ENCODE measurements at regions not wholly inside any gene's neighbourhood (a gene's known extent, or its start where the extent isn't known, plus 50 kb on each side); places are given as distances from the start of the nearest gene placed in this dataset.

DNA sequence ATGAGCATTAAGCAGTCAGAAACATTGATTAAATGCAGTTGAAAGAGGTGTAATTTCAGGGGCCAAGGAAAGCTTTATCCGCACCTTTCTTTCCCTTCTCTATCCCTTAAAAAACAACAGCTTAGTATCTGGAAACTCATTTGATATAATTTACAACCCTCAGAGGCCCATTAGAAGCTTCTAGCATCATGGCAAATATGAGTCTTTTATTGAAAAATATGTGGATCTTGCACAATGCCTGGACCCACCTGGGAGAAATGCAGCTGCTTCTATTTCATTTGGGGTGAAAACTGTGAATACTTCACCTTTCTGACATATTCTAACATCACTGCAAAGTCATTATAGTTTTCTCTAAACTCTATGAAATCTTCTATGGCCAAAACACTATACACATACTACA, 492.2 kb upstream of the PSMD7 start:
- Histone ChIP-seq H3K4me3 (ENCODE audit: low read depth, low read length) (no peak overlapping the region), H3K4me1 (no peaks in the 10 kb centered on the region), H3K27me3 (no peaks in the 10 kb centered on the region), H3K9me3 (no peaks in the 10 kb centered on the region), H3K36me3 (no peaks in the 10 kb centered on the region)
- no peak for DNase-seq
- TF ChIP-seq, protein P1, sequence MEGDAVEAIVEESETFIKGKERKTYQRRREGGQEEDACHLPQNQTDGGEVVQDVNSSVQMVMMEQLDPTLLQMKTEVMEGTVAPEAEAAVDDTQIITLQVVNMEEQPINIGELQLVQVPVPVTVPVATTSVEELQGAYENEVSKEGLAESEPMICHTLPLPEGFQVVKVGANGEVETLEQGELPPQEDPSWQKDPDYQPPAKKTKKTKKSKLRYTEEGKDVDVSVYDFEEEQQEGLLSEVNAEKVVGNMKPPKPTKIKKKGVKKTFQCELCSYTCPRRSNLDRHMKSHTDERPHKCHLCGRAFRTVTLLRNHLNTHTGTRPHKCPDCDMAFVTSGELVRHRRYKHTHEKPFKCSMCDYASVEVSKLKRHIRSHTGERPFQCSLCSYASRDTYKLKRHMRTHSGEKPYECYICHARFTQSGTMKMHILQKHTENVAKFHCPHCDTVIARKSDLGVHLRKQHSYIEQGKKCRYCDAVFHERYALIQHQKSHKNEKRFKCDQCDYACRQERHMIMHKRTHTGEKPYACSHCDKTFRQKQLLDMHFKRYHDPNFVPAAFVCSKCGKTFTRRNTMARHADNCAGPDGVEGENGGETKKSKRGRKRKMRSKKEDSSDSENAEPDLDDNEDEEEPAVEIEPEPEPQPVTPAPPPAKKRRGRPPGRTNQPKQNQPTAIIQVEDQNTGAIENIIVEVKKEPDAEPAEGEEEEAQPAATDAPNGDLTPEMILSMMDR (IDR thresholded peaks at IDR 0.05; ENCODE audit: low read depth, low read length), result no peak

DNA sequence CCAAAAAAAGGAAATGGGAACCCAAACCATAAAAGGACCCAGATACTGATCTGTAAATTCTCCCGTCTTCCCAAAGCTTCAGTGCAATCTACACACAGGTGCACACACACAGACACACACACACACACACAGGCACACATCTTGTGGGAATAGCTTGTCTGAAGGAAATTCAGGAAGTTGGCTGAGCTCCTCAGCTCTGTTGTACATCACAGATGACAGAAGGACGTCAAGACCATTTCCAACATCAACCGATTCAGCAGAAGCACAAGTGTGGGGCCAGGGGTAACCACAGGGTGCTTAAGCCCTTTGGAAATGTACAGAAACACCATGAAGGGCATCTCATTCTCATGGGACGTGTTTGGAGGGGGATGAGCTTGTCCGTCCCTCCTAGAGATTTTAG, 498.1 kb upstream of the PSMD7 start:
- H3K4me1 ChIP-seq, result no peaks in the 10 kb centered on the region
- H3K36me3 ChIP-seq, result no peaks in the 10 kb centered on the region
- no peaks in the 10 kb centered on the region for H3K27me3 ChIP-seq
- TF ChIP-seq, protein P1 (IDR thresholded peaks at IDR 0.05; ENCODE audit: low read depth, low read length), result no peak
- H3K4me3 ChIP-seq (ENCODE audit: low read depth, low read length), result no peak overlapping the region
- H3K9me3 ChIP-seq, result no peaks in the 10 kb centered on the region
- no peak for DNase-seq

DNA sequence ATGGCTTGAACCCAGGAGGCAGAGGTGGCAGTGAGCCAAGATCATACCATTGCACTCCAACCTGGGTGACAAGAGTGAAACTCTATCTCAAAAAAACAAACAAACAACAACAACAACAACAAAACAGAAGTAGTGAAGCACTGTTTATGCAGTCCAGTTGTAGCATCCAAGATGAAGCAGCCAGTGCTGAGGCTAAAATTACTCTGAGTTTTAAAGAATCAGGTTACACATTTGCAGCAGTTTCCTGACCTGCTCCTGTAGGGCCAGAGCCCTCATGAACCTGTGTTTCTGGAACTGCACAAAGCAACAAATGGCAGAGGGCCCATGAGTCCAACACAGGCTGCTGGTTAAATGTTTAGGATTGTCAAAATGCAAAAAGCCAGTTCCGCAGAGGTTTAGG, 499.5 kb upstream of the PSMD7 start:
- no peak for DNase-seq
- no peaks in the 10 kb centered on the region for H3K4me1 ChIP-seq
- H3K4me3 ChIP-seq (ENCODE audit: low read depth, low read length), result no peak overlapping the region
- H3K9me3 ChIP-seq, result no peaks in the 10 kb centered on the region
- no peaks in the 10 kb centered on the region for H3K27me3 ChIP-seq
- TF ChIP-seq, protein P1 (IDR thresholded peaks at IDR 0.05; ENCODE audit: low read depth, low read length), result no peak
- H3K36me3 ChIP-seq, result no peaks in the 10 kb centered on the region

DNA sequence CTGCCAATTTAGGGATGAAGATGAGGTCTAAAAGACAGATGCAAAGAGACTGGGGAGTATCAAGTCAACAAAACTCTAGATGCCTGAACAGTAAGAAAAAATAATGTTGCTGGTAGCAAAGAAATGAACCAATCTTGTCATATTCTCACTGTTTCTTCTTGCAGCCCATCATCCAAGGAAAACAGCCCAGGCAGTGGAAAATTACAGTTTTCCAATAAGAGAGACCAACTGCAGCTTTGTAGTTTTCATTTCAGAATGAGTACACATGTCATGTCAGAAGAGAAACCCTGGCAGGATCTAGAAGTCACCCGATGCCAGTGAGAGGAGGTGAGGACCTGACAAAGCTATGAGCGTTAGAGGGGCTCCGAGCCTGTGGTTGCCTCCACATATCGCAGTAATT, 500.4 kb upstream of the PSMD7 start:
- no peaks in the 10 kb centered on the region for H3K9me3 ChIP-seq
- TF ChIP-seq, protein P1 (IDR thresholded peaks at IDR 0.05; ENCODE audit: low read depth, low read length), result no peak
- no peaks in the 10 kb centered on the region for H3K36me3 ChIP-seq
- H3K4me1 ChIP-seq, result no peaks in the 10 kb centered on the region
- no peaks in the 10 kb centered on the region for H3K27me3 ChIP-seq
- H3K4me3 ChIP-seq (ENCODE audit: low read depth, low read length), result no peak overlapping the region
- DNase-seq, result no peak

DNA sequence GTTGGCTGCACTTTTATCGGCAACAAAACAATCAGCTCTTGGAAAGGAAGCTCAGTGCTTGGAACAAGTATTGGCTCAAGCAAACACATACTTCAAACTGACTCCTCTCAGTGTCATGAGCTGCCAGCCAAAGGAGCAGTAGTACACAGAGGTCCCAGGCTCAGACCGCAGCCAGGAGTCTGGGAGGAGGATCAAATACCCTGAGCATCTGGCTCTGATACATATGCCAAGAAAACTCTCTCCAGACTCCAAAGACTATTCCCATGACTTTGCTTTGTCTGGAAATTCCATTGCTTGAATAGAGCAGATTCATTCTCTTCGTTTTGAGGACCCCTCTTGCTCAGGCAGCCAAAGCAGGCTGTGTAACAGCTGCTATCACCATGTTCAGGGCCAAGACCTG, 501.6 kb upstream of the PSMD7 start:
- Histone ChIP-seq H3K4me3 (ENCODE audit: low read depth, low read length) (no peak overlapping the region), H3K9me3 (no peaks in the 10 kb centered on the region), H3K36me3 (no peaks in the 10 kb centered on the region), H3K4me1 (no peaks in the 10 kb centered on the region), H3K27me3 (no peaks in the 10 kb centered on the region)
- no peak for DNase-seq
- TF ChIP-seq, protein P1 (IDR thresholded peaks at IDR 0.05; ENCODE audit: low read depth, low read length), result no peak

DNA sequence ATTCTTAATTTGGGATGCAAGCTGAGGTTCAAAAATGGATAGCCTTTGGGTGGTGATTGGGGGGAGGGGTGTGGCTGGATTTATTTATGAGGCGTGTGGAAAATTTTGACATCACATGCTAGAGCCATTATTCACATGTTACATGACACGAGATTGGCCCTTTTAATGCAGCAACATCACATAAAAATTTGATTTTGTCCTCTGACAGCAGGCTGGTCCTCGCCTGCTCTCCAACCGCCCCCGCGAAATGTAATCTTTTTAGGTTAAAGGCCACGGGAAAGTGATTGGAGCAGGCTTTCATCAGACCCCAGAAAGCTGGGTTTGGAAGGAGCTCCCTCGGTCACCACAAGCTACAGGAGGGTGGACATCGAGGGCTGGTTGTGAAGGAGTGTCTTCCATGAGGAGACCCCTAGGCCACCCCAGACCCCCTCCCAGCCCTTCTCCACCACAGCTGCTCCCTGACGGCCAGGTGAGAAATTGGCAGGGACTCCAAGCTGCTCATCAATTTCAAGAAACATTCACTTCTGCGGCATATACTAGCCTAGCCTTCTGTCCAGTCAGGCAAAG, 502.7 kb upstream of the PSMD7 start:
- TF ChIP-seq, protein P1 (IDR thresholded peaks at IDR 0.05; ENCODE audit: low read depth, low read length), result no peak
- H3K27me3 ChIP-seq, result no peaks in the 10 kb centered on the region
- no peak for DNase-seq
- no peaks in the 10 kb centered on the region for H3K36me3 ChIP-seq
- H3K4me1 ChIP-seq, result no peaks in the 10 kb centered on the region
- H3K4me3 ChIP-seq (ENCODE audit: low read depth, low read length), result no peak overlapping the region
- no peaks in the 10 kb centered on the region for H3K9me3 ChIP-seq
